Left colon (tissue), 2 donors: ENCODE measurements at regions not wholly inside any gene's neighbourhood (a gene's known extent, or its start where the extent isn't known, plus 50 kb on each side); places are given as distances from the start of the nearest gene placed in this dataset.
"Not testable (repeated sequence)": the region's sequence is repeated elsewhere in the genome, so short reads cannot be mapped to it uniquely, and the experiment has no call there.

Source experiments
- ATAC-seq: fragments of 200-7000 bp; cut with Tn5 transposase; one replicate; pipeline ENCODE4 v1.9.1; 2020; ENCODE audit warnings: mild to moderate bottlenecking, moderate library complexity
- DNase-seq, 2 donors: peaks; one replicate each; pipeline ENCODE4 v3.0.0-alpha.2; 2020
- intact Hi-C, 2 donors: fragments of 100-400 bp; cut with DNase I in 1 of 2; cut with micrococcal nuclease in 1 of 2; formaldehyde crosslinking; loops; one replicate each; pipeline versions ENCODE4 v1.11.2 to v1.14.0; 2022; cut with DNase I, micrococcal nuclease
- donor health status: DM: no; HTN: no; CAD: no.
- donor health status: DM: yes; HTN: yes; CAD: no.

- intact Hi-C loops = no loop called here
- no peak for ATAC-seq
- DNase-seq = no peak
These were observed 68.3 kb upstream of the RHOU start for GRCh38 chr1:228666686-228667623.

GRCh38 chr1:228668553-228669241, 66.6 kb upstream of the RHOU start:
- intact Hi-C loops = no loop called here
- no peak for ATAC-seq
- no peak for DNase-seq

- DNase-seq (no peak), ATAC-seq (no peak)
- intact Hi-C loops = no loop called here
These were observed 66.1 kb upstream of the RHOU start for GRCh38 chr1:228669242-228669585.

- DNase-seq, ATAC-seq, intact Hi-C loops: not testable (repeated sequence)
These were observed 54.2 kb upstream of the RHOU start for GRCh38 chr1:228681076-228681565.

GRCh38 chr1:228683428-228683827, 51.9 kb upstream of the RHOU start:
- intact Hi-C loops = no loop called here
- DNase-seq (no peak), ATAC-seq (no peak)

- ATAC-seq = no peak
- no peak for DNase-seq
- intact Hi-C loops = no loop called here
These were observed 50.7 kb upstream of the RHOU start for GRCh38 chr1:228684607-228685006.

- DNase-seq = no peak
- intact Hi-C loops = no loop called here
- ATAC-seq = no peak
These were observed 50.1 kb upstream of the RHOU start for GRCh38 chr1:228685081-228685660.
